IMR-90 (cell line): ENCODE measurements at regions not wholly inside any gene's neighbourhood (a gene's known extent, or its start where the extent isn't known, plus 50 kb on each side); places are given as distances from the start of the nearest gene placed in this dataset.

Experiments
- ATAC-seq: fragments of 200-7000 bp; cut with Tn5 transposase; 2 replicates; pipeline ENCODE4 v1.9.1; 2020; ENCODE audit warnings: low read depth, mild to moderate bottlenecking, moderate library complexity
- BruUV-seq: library from RNA; stranded (reverse); fragments of 400-500 nt; replicated peaks from 2 replicates; lab custom pipeline; 2021; lab: Mats Ljungman, UMichigan
- CTCF ChIA-PET: fragments of 300-600 bp; formaldehyde crosslinking; extraction: SDS; loops from one replicate; lab custom pipeline; 2021; ENCODE audit warnings: antibody characterized with exemption; lab: Yijun Ruan, JAX
- POLR2A ChIA-PET: fragments of 300-600 bp; sonication (Branson Sonifier 250); formaldehyde crosslinking; loops from one replicate; lab custom pipeline; 2022; ENCODE audit warnings: antibody characterized with exemption; ENCODE audit not compliant: unreplicated experiment; lab: Charles Lee
- DNase-seq: peaks from one replicate; pipeline ENCODE4 v3.0.0; 2013
- H2AFZ ChIP-seq: replicated peaks from 2 replicates; pipeline ENCODE3; 2013; ENCODE audit warnings: low read length, mild to moderate bottlenecking; ENCODE audit not compliant: poor library complexity
- H2AK5ac ChIP-seq: 2 replicates; pipeline ENCODE4 v1.6.1; 2013; ENCODE audit warnings: low read depth, low read length, inconsistent platforms
- H2AK9ac ChIP-seq: replicated peaks from 2 replicates; pipeline ENCODE3; 2013; ENCODE audit warnings: mild to moderate bottlenecking, low read depth, low read length, moderate library complexity; ENCODE audit not compliant: poor library complexity
- H2BK120ac ChIP-seq: 2 replicates; pipeline ENCODE4 v1.6.1; 2013; ENCODE audit warnings: low read depth, low read length, inconsistent platforms
- H2BK15ac ChIP-seq: 3 replicates; pipeline ENCODE4 v1.6.1; 2013; ENCODE audit warnings: low read depth, low read length, inconsistent platforms
- H2BK20ac ChIP-seq: 2 replicates; pipeline ENCODE4 v1.6.1; 2013; ENCODE audit warnings: low read depth, mild to moderate bottlenecking, inconsistent platforms, low read length, moderate library complexity
- H2BK5ac ChIP-seq: 2 replicates; pipeline ENCODE4 v1.6.1; 2013; ENCODE audit warnings: mild to moderate bottlenecking, low read depth, low read length, inconsistent platforms; ENCODE audit not compliant: poor library complexity, severe bottlenecking
- H3K14ac ChIP-seq: replicated peaks from 2 replicates; pipeline ENCODE4 v1.6.1; 2013; ENCODE audit warnings: low read depth, low read length, inconsistent platforms
- H3K18ac ChIP-seq: 2 replicates; pipeline ENCODE4 v1.6.1; 2013; ENCODE audit warnings: low read depth, low read length, control low read depth
- H3K23ac ChIP-seq: 2 replicates; pipeline ENCODE4 v1.6.1; 2013; ENCODE audit warnings: low read depth, low read length, inconsistent platforms
- H3K27ac ChIP-seq: 2 replicates; pipeline ENCODE4 v1.5.1; 2013; ENCODE audit warnings: mild to moderate bottlenecking, control low read depth, low read length; ENCODE audit not compliant: insufficient read depth
- H3K27me3 ChIP-seq: 2 replicates; pipeline ENCODE4 v1.6.1; 2013; ENCODE audit warnings: low read length; ENCODE audit not compliant: control insufficient read depth, insufficient read depth
- H3K36me3 ChIP-seq: 2 replicates; pipeline ENCODE4 v1.6.1; 2013; ENCODE audit warnings: low read length, mixed read lengths; ENCODE audit not compliant: control insufficient read depth, insufficient read depth
- H3K4ac ChIP-seq: 2 replicates; pipeline ENCODE4 v1.6.1; 2013; ENCODE audit warnings: low read depth, low read length, inconsistent platforms
- H3K4me1 ChIP-seq: 2 replicates; pipeline ENCODE4 v1.6.1; 2013; ENCODE audit warnings: low read length, mixed read lengths; ENCODE audit not compliant: control insufficient read depth, insufficient read depth
- H3K4me2 ChIP-seq: 2 replicates; pipeline ENCODE4 v1.6.1; 2013; ENCODE audit warnings: low read depth, mild to moderate bottlenecking, control low read depth, low read length, moderate library complexity
- H3K4me3 ChIP-seq: 2 replicates; pipeline ENCODE4 v1.5.1; 2013; ENCODE audit warnings: low read depth, mild to moderate bottlenecking, control low read depth, low read length, moderate library complexity; ENCODE audit not compliant: insufficient read depth
- H3K56ac ChIP-seq: 2 replicates; pipeline ENCODE4 v1.6.1; 2013; ENCODE audit warnings: low read length, inconsistent platforms; ENCODE audit not compliant: insufficient read depth; ENCODE audit errors: extremely low read depth
- H3K79me1 ChIP-seq, 2 experiments: 2 replicates each; pipeline ENCODE4 v1.6.1; 2013; ENCODE audit warnings: low read length in 2 of 2, inconsistent platforms in 1 of 2, low read depth in 1 of 2
- H3K9ac ChIP-seq: 2 replicates; pipeline ENCODE4 v1.6.1; 2013; ENCODE audit warnings: low read depth, low read length, control low read depth
- H3K9me1 ChIP-seq: 2 replicates; pipeline ENCODE4 v1.6.1; 2013; ENCODE audit warnings: low read length, inconsistent platforms; ENCODE audit not compliant: insufficient read depth
- H3K9me3 ChIP-seq: 2 replicates; pipeline ENCODE4 v1.6.1; 2013; ENCODE audit warnings: low read length; ENCODE audit not compliant: control insufficient read depth, insufficient read depth
- H4K20me1 ChIP-seq: 2 replicates; pipeline ENCODE4 v1.6.1; 2013; ENCODE audit warnings: low read length, inconsistent platforms; ENCODE audit not compliant: insufficient read depth
- H4K5ac ChIP-seq: 2 replicates; pipeline ENCODE4 v1.6.1; 2013; ENCODE audit warnings: mild to moderate bottlenecking, low read depth, low read length, control low read depth
- H4K8ac ChIP-seq, 2 experiments: 2 replicates each; pipeline ENCODE4 v1.6.1; 2013; ENCODE audit warnings: low read depth in 2 of 2, low read length in 2 of 2, control low read depth in 1 of 2, inconsistent platforms in 1 of 2
- H4K91ac ChIP-seq: 2 replicates; pipeline ENCODE4 v1.6.1; 2013; ENCODE audit warnings: low read depth, low read length, inconsistent platforms; ENCODE audit not compliant: insufficient read depth
- CEBPB ChIP-seq: IDR thresholded peaks from 2 replicates; pipeline ENCODE4 v1.6.1; 2012; ENCODE audit warnings: low read depth, low read length, improper control_type of control experiment
- CHD1 ChIP-seq: IDR thresholded peaks from 2 replicates; pipeline ENCODE4 v1.6.1; 2012; ENCODE audit warnings: low read depth, low read length, improper control_type of control experiment
- ELK1 ChIP-seq: fragments of 150-350 bp; IDR thresholded peaks from 2 replicates; pipeline ENCODE4 v1.6.1; 2016; ENCODE audit warnings: low read depth, mild to moderate bottlenecking, low read length, moderate library complexity, borderline replicate concordance
- MAFK ChIP-seq: IDR thresholded peaks from 2 replicates; pipeline ENCODE4 v1.6.1; 2012; ENCODE audit warnings: low read depth, low read length, improper control_type of control experiment
- RCOR1 ChIP-seq: IDR thresholded peaks from 2 replicates; pipeline ENCODE4 v1.6.1; 2012; ENCODE audit warnings: mild to moderate bottlenecking, low read length, improper control_type of control experiment; ENCODE audit not compliant: insufficient replicate concordance
- WGBS, 2 experiments: methylation state at CpG; one replicate each; pipeline versions ENCODE4 v1.1.5 to v1.1.7; 2013; ENCODE audit warnings: missing lambda C conversion rate in 2 of 2; ENCODE audit not compliant: insufficient read length in 1 of 2; ENCODE audit errors: extremely low coverage in 2 of 2; 5-methylcytosine and 5-hydroxymethylcytosine counted together
- dilution Hi-C: fragments of 300-500 bp; cut with HindIII; formaldehyde crosslinking; loops from one replicate; pipeline ENCODE4 v1.14.3; 2018; ENCODE audit warnings: low sequenced_read_pairs; ENCODE audit not compliant: unreplicated experiment
- in situ Hi-C: fragments of 300-500 bp; cut with MboI; formaldehyde crosslinking; loops from 3 replicates; pipeline ENCODE4 v1.14.3; 2019; ENCODE audit warnings: low sequenced_read_pairs, inconsistent platforms, mixed read lengths
- intact Hi-C: fragments of 100-400 bp; cut with micrococcal nuclease; formaldehyde crosslinking; loops from 2 replicates; pipeline ENCODE4 v1.10.0; 2022

GRCh38 chr1:38334930-38335592, 288.5 kb upstream of the POU3F1 start:
- Histone ChIP-seq H2BK20ac (no peak overlapping the region), H3K27me3 (no peaks in the 10 kb centered on the region), H3K79me1 (no peaks in the 10 kb centered on the region), H2AFZ (no peak overlapping the region), H3K27ac (no peak overlapping the region), H4K20me1 (no peaks in the 10 kb centered on the region), H3K4me2 (no peak overlapping the region), H3K9me3 (no peaks in the 10 kb centered on the region), H3K4me1 (no peaks in the 10 kb centered on the region), H3K9me1 (no peaks in the 10 kb centered on the region), H2AK5ac (no peak overlapping the region), H3K14ac (no peak overlapping the region), H2BK5ac (no peak overlapping the region), H3K4ac (no peak overlapping the region), H2BK120ac (no peak overlapping the region), H3K56ac (no peak overlapping the region), H3K9ac (no peak overlapping the region), H2AK9ac (no peak overlapping the region), H3K23ac (no peak overlapping the region), H3K36me3 (no peaks in the 10 kb centered on the region), H4K5ac (no peak overlapping the region), H3K18ac (no peak overlapping the region), H3K4me3 (no peak overlapping the region), H4K91ac (no peak overlapping the region), H4K8ac (no peak overlapping the region), H2BK15ac (no peak overlapping the region)
- dilution Hi-C loops (no loop called here), intact Hi-C loops (no loop called here), in situ Hi-C loops (no loop called here)
- 10% methylated on average over 3 of the region's 5 CpGs; no CpG with 5 or more reads in 1 of the 2 experiments for WGBS, 2 experiments
- DNase-seq (no peak), ATAC-seq (no peak)
- ChIA-PET POLR2A (no interaction called here), CTCF (no interaction called here)
- no peak for TF ChIP-seq CHD1
- TF ChIP-seq MAFK: no peak
- no peak for TF ChIP-seq CEBPB
- no peak for TF ChIP-seq RCOR1
- TF ChIP-seq ELK1: no peak
- no TSS peak for BruUV-seq
